ENCODE measurements at regions not wholly inside any gene's neighbourhood (a gene's known extent, or its start where the extent isn't known, plus 50 kb on each side); places are given as distances from the start of the nearest gene placed in this dataset.

DNA sequence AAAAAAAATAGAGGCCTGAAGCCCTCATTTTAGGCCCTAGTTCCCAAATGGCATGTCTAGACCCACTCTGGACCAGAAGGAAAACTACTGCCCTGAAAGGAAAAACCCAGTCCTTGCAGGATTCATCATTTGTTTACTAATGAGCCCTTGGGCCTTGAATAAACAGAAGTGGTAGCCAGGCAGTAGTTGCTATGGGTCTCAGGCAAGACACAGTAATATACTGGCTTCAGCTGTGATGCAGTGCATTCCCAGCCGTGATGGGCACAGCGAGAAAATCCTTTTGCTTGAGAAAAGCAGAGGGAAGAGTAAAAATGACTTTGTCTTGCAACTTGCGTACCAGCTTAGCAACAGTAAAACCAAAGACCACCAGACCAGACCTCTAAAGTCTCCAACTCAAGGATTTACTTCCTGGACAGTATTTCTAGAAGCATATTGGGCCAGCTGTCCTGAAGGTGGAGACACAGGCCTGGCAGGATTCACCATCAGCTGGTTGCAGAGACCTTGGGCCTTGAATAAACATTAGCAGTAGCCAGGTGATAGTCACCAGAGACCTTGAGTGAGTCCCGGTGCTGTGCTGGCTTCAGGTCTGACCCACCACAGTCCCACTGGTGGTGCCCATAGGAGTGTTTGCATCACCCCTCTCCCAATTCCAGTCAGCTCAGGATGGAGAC lies 208.3 kb upstream of the SLITRK3 start:
- Histone ChIP-seq H3K36me3 (no peaks in the 10 kb centered on the region), H3K4me1 (no peaks in the 10 kb centered on the region), H3K9me3 (no peaks in the 10 kb centered on the region), H3K4me3 (no peak overlapping the region), H3K27ac (no peak overlapping the region), H3K27me3 (no peaks in the 10 kb centered on the region)
- no peak for DNase-seq (ENCODE audit: low spot score in 2 of 2)
- no peak for TF ChIP-seq POLR2AphosphoS5 (IDR thresholded peaks at IDR 0.05)
- TF ChIP-seq, protein P1, sequence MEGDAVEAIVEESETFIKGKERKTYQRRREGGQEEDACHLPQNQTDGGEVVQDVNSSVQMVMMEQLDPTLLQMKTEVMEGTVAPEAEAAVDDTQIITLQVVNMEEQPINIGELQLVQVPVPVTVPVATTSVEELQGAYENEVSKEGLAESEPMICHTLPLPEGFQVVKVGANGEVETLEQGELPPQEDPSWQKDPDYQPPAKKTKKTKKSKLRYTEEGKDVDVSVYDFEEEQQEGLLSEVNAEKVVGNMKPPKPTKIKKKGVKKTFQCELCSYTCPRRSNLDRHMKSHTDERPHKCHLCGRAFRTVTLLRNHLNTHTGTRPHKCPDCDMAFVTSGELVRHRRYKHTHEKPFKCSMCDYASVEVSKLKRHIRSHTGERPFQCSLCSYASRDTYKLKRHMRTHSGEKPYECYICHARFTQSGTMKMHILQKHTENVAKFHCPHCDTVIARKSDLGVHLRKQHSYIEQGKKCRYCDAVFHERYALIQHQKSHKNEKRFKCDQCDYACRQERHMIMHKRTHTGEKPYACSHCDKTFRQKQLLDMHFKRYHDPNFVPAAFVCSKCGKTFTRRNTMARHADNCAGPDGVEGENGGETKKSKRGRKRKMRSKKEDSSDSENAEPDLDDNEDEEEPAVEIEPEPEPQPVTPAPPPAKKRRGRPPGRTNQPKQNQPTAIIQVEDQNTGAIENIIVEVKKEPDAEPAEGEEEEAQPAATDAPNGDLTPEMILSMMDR (IDR thresholded peaks at IDR 0.05), result no peak
- TF ChIP-seq EP300 (IDR thresholded peaks at IDR 0.05), result no peak
- no peak for TF ChIP-seq POLR2A (IDR thresholded peaks at IDR 0.05)
- 92% methylated on average over 4 of the region's 4 CpGs for WGBS

DNA sequence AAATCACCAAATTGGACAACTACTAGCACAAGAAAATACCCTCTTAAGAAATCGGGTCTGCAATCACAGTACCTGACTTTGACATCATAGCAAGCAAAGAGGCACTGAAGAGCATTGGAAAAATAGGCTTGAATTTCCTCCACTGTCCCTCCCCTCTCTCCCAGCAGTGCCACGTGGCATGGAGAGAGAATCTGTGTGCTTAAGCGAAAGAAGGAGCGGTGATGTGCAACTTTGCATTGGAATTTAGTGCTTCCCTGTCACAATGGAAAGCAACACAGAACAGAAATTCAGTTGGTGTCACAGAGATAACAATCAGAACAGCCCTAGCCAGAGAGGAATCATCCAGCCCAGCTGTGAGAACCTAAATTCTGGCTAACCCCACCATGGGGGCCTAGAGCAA lies 207.5 kb upstream of the SLITRK3 start:
- Histone ChIP-seq H3K4me1 (no peaks in the 10 kb centered on the region), H3K27me3 (no peaks in the 10 kb centered on the region), H3K4me3 (no peak overlapping the region), H3K9me3 (no peaks in the 10 kb centered on the region), H3K27ac (no peak overlapping the region), H3K36me3 (no peaks in the 10 kb centered on the region)
- no peak for DNase-seq (ENCODE audit: low spot score in 2 of 2)
- TF ChIP-seq POLR2AphosphoS5 (IDR thresholded peaks at IDR 0.05) (no peak), EP300 (IDR thresholded peaks at IDR 0.05) (no peak), POLR2A (IDR thresholded peaks at IDR 0.05) (no peak)
- TF ChIP-seq, protein P1 (IDR thresholded peaks at IDR 0.05), result no peak
- WGBS, result 88% methylated on average over 4 of the region's 4 CpGs

DNA sequence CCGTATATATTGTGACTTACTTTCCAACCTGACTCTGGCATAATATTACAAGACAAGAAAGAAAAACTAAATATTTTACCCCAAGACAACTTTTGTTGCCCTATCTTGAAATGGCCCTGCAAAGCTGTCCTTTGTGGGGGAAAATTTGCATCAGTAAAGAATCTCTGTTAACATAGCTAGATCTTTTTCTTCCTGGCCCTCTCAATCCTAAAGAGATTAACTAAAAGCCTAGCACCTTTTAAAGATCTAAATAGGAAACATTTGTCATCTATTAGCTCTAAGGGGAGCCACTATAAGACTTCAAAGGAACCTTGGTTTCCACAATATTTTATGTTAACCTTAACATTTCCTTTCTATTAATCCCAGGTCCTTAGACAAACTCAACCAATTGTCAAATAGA lies 199.0 kb upstream of the SLITRK3 start:
- Histone ChIP-seq H3K36me3 (no peaks in the 10 kb centered on the region), H3K9me3 (no peaks in the 10 kb centered on the region), H3K4me1 (no peaks in the 10 kb centered on the region), H3K27ac (no peak overlapping the region), H3K4me3 (no peak overlapping the region), H3K27me3 (no peaks in the 10 kb centered on the region)
- no peak for TF ChIP-seq POLR2A (IDR thresholded peaks at IDR 0.05)
- TF ChIP-seq, protein P1 (IDR thresholded peaks at IDR 0.05), result no peak
- TF ChIP-seq POLR2AphosphoS5 (IDR thresholded peaks at IDR 0.05), result no peak
- no peak for TF ChIP-seq EP300 (IDR thresholded peaks at IDR 0.05)
- no peak for DNase-seq (ENCODE audit: low spot score in 2 of 2)
- 89% methylated on average over 1 of the region's 1 CpG for WGBS

DNA sequence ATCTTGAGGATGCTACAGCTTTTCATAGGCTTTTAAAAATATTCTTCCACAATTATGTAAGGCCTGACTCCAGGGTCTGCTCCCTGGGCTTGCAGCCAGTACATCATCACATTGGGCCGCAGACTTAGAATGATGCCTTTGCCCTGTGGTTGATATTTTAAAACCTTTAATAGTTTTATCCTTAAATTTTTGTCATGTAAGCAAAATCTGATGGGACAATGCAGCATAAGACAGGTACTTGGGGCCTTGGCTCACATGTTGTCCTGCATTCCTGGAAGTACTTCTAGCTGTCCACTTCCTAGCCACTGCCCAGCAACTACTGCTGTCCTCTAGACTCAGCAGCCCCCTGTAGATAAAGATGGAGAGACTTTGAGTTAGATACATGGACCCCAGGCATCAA lies 197.3 kb upstream of the SLITRK3 start:
- WGBS, result 88% methylated on average over 1 of the region's 1 CpG
- Histone ChIP-seq H3K27me3 (no peaks in the 10 kb centered on the region), H3K9me3 (no peaks in the 10 kb centered on the region), H3K36me3 (no peaks in the 10 kb centered on the region), H3K4me3 (no peak overlapping the region), H3K4me1 (peaks cover 3% of the 10 kb centered on the region), H3K27ac (no peak overlapping the region)
- TF ChIP-seq POLR2A (IDR thresholded peaks at IDR 0.05) (no peak), POLR2AphosphoS5 (IDR thresholded peaks at IDR 0.05) (no peak), EP300 (IDR thresholded peaks at IDR 0.05) (no peak)
- TF ChIP-seq, protein P1 (IDR thresholded peaks at IDR 0.05), result no peak
- DNase-seq (ENCODE audit: low spot score in 2 of 2), result no peak

DNA sequence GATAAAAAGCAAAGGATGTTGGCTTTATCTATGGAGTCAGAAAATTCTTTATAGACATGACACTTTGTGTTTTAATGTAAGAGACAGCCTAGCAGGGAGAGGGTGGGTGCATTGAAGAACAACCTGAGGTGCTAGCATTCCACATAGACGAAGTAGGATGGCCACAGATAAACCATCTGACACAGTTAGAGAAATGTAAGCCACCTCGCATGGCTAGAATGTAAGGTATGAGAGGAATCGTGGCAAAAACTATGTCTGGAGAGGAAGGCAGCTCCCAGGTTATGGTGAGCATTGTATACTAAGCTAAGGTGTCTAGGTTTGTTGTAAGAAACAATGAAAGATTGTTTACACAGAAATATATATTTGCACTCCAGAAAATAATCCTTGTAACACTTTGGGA lies 194.0 kb upstream of the SLITRK3 start:
- H3K4me1 ChIP-seq, result peaks cover 3% of the 10 kb centered on the region
- 83% methylated on average over 3 of the region's 3 CpGs for WGBS

More for the DNA sequence above, 194.0 kb upstream of the SLITRK3 start:
- Histone ChIP-seq H3K27me3 (no peaks in the 10 kb centered on the region), H3K36me3 (no peaks in the 10 kb centered on the region), H3K4me3 (no peak overlapping the region), H3K9me3 (no peaks in the 10 kb centered on the region), H3K27ac (no peak overlapping the region)
- TF ChIP-seq POLR2AphosphoS5 (IDR thresholded peaks at IDR 0.05) (no peak), POLR2A (IDR thresholded peaks at IDR 0.05) (no peak), EP300 (IDR thresholded peaks at IDR 0.05) (no peak)
- TF ChIP-seq, protein P1 (IDR thresholded peaks at IDR 0.05), result no peak
- DNase-seq (ENCODE audit: low spot score in 2 of 2), result no peak

Data from suprapubic skin (tissue), 4 donors.